ENCODE measurements at regions not wholly inside any gene's neighbourhood (a gene's known extent, or its start where the extent isn't known, plus 50 kb on each side); places are given as distances from the start of the nearest gene placed in this dataset.

DNA sequence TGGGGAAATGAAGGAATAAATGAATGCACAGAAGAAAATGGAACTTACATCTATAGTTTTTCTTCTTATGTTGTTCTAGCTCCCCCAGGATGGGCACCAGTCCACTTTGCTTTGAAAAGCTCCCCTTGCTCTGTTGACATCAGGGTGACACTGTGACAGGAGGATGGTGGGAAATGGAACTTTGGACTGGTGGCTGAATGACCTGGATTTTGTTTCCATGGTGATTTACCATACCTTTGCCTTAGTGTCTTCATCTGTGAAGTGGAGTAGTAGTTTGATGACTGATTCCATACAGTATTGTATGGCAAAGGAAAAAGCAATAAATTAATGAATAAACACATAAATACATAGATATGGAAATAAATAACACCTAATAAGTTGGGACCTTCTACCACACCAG is 294.7 kb downstream of the KIF4B start:
- Histone ChIP-seq H3K9me3 (ENCODE audit: control insufficient read depth in 1 of 2, insufficient read depth in 1 of 2, low read depth in 1 of 2, low read length in 2 of 2) (no peaks in the 10 kb centered on the region), H3K36me3 (ENCODE audit: control insufficient read depth in 1 of 2, insufficient read depth in 2 of 2, low read length in 2 of 2) (no peaks in the 10 kb centered on the region), H3K4me3 (replicated peaks in 1 of 2; ENCODE audit: low read depth in 1 of 2, low read length in 2 of 2) (no peak overlapping the region), H3K27me3 (ENCODE audit: insufficient read depth, low read length) (no peaks in the 10 kb centered on the region), H3K27ac (ENCODE audit: low read depth, low read length) (no peak overlapping the region), H3K4me1 (ENCODE audit: control insufficient read depth in 1 of 2, insufficient read depth in 2 of 2, low read length in 2 of 2) (no peaks in the 10 kb centered on the region), H3K9ac (ENCODE audit: low read length) (no peak overlapping the region), H3K79me2 (ENCODE audit: insufficient read depth, low read length) (no peaks in the 10 kb centered on the region), H2AFZ (ENCODE audit: low read depth, low read length, poor library complexity, severe bottlenecking) (no peak overlapping the region), H4K20me1 (ENCODE audit: insufficient read depth) (no peaks in the 10 kb centered on the region), H3K9me2 (ENCODE audit: insufficient read depth) (no peaks in the 10 kb centered on the region), H3K4me2 (ENCODE audit: low read length) (no peak overlapping the region)
- intact Hi-C loops (cut with micrococcal nuclease): no loop called here
- ChIA-PET RAD21 (ENCODE audit: low non-redundant PET in 1 of 2, low total read pairs in 2 of 2, uncharacterized antibody in 2 of 2, unreplicated experiment in 2 of 2) (no interaction called here), CTCF (no interaction called here), POLR2A (no interaction called here)
- ATAC-seq (no peak), DNase-seq (ENCODE audit: low read depth, low spot score) (no peak)
- BruUV-seq (replicated peaks): no TSS peak
- no peak for TF ChIP-seq CBX3 (IDR thresholded peaks at IDR 0.05; ENCODE audit: low read depth)
- no peak for TF ChIP-seq FOSL1 (IDR thresholded peaks at IDR 0.05; ENCODE audit: low read depth)
- no peak for TF ChIP-seq TCF7L2 (IDR thresholded peaks at IDR 0.05; ENCODE audit: borderline replicate concordance, extremely low read depth, insufficient read depth, insufficient read length)
- TF ChIP-seq RAD21 (IDR thresholded peaks at IDR 0.05; ENCODE audit: low read depth): no peak
- no peak for TF ChIP-seq ZFX (IDR thresholded peaks at IDR 0.05)
- TF ChIP-seq EZH2phosphoT487 (IDR thresholded peaks at IDR 0.05; ENCODE audit: borderline replicate concordance): no peak
- no peak for TF ChIP-seq SIN3A (IDR thresholded peaks at IDR 0.05; ENCODE audit: low read depth)
- TF ChIP-seq JUND (IDR thresholded peaks at IDR 0.05): no peak
- TF ChIP-seq, protein P1, sequence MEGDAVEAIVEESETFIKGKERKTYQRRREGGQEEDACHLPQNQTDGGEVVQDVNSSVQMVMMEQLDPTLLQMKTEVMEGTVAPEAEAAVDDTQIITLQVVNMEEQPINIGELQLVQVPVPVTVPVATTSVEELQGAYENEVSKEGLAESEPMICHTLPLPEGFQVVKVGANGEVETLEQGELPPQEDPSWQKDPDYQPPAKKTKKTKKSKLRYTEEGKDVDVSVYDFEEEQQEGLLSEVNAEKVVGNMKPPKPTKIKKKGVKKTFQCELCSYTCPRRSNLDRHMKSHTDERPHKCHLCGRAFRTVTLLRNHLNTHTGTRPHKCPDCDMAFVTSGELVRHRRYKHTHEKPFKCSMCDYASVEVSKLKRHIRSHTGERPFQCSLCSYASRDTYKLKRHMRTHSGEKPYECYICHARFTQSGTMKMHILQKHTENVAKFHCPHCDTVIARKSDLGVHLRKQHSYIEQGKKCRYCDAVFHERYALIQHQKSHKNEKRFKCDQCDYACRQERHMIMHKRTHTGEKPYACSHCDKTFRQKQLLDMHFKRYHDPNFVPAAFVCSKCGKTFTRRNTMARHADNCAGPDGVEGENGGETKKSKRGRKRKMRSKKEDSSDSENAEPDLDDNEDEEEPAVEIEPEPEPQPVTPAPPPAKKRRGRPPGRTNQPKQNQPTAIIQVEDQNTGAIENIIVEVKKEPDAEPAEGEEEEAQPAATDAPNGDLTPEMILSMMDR (IDR thresholded peaks at IDR 0.05 in 2 of 3, conservative IDR thresholded peaks at IDR 0.05 in 1 of 3; ENCODE audit: borderline replicate concordance in 1 of 3, insufficient read depth in 1 of 3, low read depth in 2 of 3, low read length in 2 of 3): no peak
- no peak for TF ChIP-seq SP1 (IDR thresholded peaks at IDR 0.05; ENCODE audit: low read depth)
- TF ChIP-seq ZNF274 (IDR thresholded peaks at IDR 0.05; ENCODE audit: low read depth, low read length): no peak
- TF ChIP-seq EZH2 (IDR thresholded peaks at IDR 0.05): no peak
